ENCODE measurements at regions not wholly inside any gene's neighbourhood (a gene's known extent, or its start where the extent isn't known, plus 50 kb on each side); places are given as distances from the start of the nearest gene placed in this dataset.

- H3K79me2 ChIP-seq (ENCODE audit: control insufficient read depth, insufficient read depth, low read length): no peaks in the 10 kb centered on the region
- H3K36me3 ChIP-seq (ENCODE audit: control insufficient read depth in 2 of 2, extremely low read depth in 1 of 2, insufficient read depth in 2 of 2, low read length in 2 of 2): no peaks in the 10 kb centered on the region
- ChIA-PET POLR2A (no interaction called here), CTCF (interaction anchor here (1.0 to 2.2 kb wide), 3 partner anchors 11 to 307 kb away, joined by 3 to 9 read pairs (median 3); no protein-coding TSS in a partner anchor)
- BruUV-seq (replicated peaks): TSS peak; percentile 50
- no peak for FAIRE-seq
- peak overlapping the region; percentile 33 for H3K27ac ChIP-seq (ENCODE audit: insufficient read depth, low read depth, low read length)
- H4K20me1 ChIP-seq (replicated peaks; ENCODE audit: control insufficient read depth, extremely low read depth, insufficient read depth, low read length): no peaks in the 10 kb centered on the region
- dilution Hi-C loops (cut with MboI; ENCODE audit: extremely low pct_ligation_motif_present, low sequenced_read_pairs): no loop called here
- TF ChIP-seq GATA2 (IDR thresholded peaks at IDR 0.05; ENCODE audit: insufficient read depth, insufficient read length, low read depth, low read length) (no peak), EZH2 (IDR thresholded peaks at IDR 0.05; ENCODE audit: borderline replicate concordance, low read depth, low read length, severe bottlenecking) (no peak), CTCF (IDR thresholded peaks at IDR 0.05; ENCODE audit: extremely low read depth in 1 of 2, insufficient read depth in 1 of 2, low read depth in 1 of 2, low read length in 2 of 2) (no peak), MYC (IDR thresholded peaks at IDR 0.05; ENCODE audit: low read depth, low read length) (no peak), POLR2AphosphoS5 (IDR thresholded peaks at IDR 0.05; ENCODE audit: insufficient read depth, low read depth, low read length) (no peak), POLR2A (IDR thresholded peaks at IDR 0.05; ENCODE audit: low read depth, low read length) (no peak), MAX (IDR thresholded peaks at IDR 0.05; ENCODE audit: insufficient read depth, insufficient read length) (no peak), JUN (IDR thresholded peaks at IDR 0.05; ENCODE audit: borderline replicate concordance, insufficient read depth, insufficient read length, low read depth) (no peak), FOS (IDR thresholded peaks at IDR 0.05; ENCODE audit: borderline replicate concordance, insufficient read depth, low read length) (no peak)
- peak overlapping the region; percentile 2 for H2AFZ ChIP-seq (ENCODE audit: low read depth, low read length)
- H3K9me3 ChIP-seq (replicated peaks; ENCODE audit: control insufficient read depth, insufficient read depth, low read length): no peaks in the 10 kb centered on the region
- peak; percentile 25 for DNase-seq (ENCODE audit: low read depth, low spot score)
- H3K4me2 ChIP-seq (ENCODE audit: insufficient read depth, low read length): peak overlapping the region; percentile 85
- intact Hi-C loops (cut with micrococcal nuclease): loop anchor here (2.0 to 5.0 kb wide), 4 partner anchors 25 to 493 kb away; partner anchors contain the start of gene RORA
- no peak overlapping the region for H3K4me3 ChIP-seq (replicated peaks in 1 of 3; ENCODE audit: insufficient read depth in 1 of 3, low read depth in 1 of 3, low read length in 3 of 3)
- H3K9me1 ChIP-seq (replicated peaks; ENCODE audit: control insufficient read depth, extremely low read depth, insufficient read depth, low read length): no peaks in the 10 kb centered on the region
- H3K4me1 ChIP-seq (ENCODE audit: control insufficient read depth, extremely low read depth, insufficient read depth, low read length): peaks cover 54% of the 10 kb centered on the region
- H3K9ac ChIP-seq (replicated peaks; ENCODE audit: extremely low read depth, insufficient read depth, low read length): peak overlapping the region; percentile 0
- H3K27me3 ChIP-seq (ENCODE audit: control insufficient read depth in 2 of 2, insufficient read depth in 2 of 2, low read length in 2 of 2): no peaks in the 10 kb centered on the region
Observed at GRCh38 chr15:61527836-61528580, 298.9 kb upstream of the RORA start.
